GM19035 (cell line): ENCODE measurements at regions not wholly inside any gene's neighbourhood (a gene's known extent, or its start where the extent isn't known, plus 50 kb on each side); places are given as distances from the start of the nearest gene placed in this dataset.
"Not testable (repeated sequence)": the region's sequence is repeated elsewhere in the genome, so short reads cannot be mapped to it uniquely, and the experiment has no call there.

Experiments
- ATAC-seq: cut with Tn5 transposase; IDR thresholded peaks from one replicate; pipeline ENCODE4 v1.9.1; 2021; ENCODE audit not compliant: unreplicated experiment

DNA sequence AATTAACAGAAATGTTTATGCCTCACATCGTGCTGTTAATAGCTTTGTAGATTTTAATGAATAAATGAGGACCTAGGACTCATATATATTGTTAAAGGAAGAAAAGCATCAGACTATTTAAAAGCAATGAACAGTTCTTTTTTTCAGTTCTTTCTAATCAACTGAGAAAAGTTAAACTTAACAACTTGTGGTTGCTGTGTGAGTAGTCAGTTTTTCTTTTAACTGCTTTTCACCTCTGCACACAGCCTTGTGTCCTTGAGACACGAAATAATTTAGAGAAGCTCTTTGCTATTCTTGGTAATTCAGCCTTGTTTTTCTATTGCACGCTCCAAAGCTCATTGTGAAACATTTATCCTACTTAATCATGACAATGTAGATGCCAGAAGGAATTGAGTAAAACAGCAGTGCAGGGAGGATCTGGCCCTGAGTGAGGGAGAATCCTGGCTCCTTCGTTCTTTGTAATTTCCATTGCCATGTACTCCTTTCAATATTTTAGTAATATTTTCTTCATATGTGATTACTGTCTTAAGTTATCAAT is 499.0 kb downstream of the PYDC2 start:
- no peak for ATAC-seq

DNA sequence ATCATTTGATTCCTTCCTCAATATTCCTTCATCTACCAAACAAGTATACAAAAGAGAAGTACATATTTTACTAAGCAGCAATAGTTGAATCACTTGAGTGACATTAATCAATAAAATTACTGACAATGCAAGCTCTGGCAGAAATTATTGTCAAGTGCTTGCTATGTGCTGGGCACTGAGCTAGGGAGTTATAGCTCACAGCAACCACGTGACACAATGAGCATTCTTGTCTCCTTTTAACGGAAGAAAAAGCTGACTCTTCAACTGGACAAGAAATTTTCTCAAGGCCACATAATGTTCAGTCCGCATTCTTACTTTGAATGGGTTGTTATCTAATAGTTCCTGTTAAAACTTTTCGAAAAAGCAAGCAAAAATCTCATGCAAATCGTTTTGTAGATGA is 500.1 kb downstream of the PYDC2 start:
- ATAC-seq: no peak

DNA sequence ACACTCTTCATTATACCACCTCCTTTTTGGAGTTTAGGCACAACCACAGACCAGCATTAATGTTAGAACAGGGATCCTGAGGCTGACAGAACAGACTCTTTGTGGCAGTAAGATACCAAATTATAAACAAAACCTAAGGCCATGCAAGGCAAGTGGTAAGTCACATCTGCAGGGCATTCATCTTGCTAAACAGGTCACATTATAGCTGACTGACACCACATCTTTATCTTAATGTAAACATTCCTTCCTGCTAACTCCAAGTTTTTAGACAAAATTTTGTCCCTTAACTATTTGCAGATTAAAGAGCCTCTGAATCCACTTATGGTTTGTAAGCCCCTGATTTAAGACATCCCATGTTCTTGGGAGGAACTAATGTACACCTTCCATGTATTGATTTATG is 500.6 kb downstream of the PYDC2 start:
- ATAC-seq: no peak

DNA sequence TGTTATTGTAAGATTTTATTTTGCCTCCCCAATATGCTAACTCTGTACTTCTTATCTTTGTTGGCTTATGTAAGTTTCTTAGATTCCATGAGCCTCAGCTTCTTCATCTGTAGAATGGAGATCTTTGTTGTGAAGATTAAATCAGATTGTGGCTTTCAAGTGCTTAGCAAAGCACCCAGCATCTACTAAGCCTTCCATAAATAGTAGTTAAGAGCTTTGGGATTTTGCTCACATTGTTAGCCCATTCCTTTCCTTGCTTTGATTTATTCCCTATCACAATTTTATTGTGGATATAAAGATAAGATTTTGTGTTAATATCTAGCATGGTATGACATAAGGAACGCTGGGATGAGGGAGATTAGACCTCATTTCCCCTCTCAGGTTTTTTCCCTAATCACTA is 501.4 kb downstream of the PYDC2 start:
- ATAC-seq: no peak

DNA sequence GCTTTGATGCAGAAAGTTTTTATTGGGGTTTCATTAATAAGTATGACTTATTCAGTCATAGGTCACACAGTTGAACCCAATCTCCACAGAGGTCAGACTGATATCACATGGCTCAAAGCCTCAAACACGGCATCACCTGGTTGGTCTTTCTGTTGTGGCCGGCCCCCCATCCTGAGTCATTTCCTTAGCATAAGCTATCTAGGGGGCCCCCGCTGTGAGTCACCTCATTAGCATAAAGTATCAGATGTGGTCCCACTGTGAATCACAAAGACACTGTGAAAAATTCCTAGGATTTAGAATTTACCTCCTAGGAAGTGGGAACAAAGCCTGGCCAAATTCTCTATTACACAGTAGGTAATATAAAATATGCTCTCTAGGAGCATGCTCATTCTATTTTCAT is 502.2 kb downstream of the PYDC2 start:
- ATAC-seq: no peak

DNA sequence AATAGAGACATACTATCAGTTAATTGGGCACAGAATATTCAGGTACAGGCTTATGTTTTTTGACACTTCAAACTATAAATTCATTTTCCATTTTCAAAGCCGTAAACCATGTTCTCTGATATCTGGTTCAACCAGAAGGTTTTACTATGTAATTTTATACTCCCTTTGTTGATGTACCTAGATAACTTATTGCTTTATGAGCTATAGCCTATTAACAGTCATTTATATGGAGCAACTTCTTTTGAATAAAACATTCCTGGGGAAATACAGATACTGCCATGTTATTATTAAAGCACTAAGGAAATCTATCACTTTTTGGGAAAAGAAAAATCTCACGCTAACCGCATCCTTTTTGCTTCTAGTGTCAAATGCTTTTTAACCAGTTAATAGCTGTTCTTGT is 505.6 kb downstream of the PYDC2 start:
- no peak for ATAC-seq

DNA sequence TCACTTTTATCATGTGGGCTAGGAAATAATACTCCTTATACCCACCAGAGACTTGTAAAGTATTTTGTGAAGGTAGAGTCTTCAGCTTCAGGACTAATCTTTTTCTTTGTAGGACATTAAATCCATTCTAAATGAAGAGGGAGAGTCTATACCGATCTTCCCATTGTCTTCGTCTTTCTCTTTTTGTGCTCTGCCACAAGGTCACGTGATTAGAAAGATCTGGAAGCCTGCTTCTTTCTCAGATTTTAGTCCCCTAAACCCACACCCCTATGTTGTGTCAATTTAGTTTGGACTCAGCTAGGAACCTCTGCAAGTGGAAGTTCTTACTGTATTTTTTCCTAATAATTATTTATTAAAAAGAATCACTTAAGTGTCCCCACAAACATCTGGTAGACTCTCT is 507.3 kb downstream of the PYDC2 start:
- no peak for ATAC-seq

DNA sequence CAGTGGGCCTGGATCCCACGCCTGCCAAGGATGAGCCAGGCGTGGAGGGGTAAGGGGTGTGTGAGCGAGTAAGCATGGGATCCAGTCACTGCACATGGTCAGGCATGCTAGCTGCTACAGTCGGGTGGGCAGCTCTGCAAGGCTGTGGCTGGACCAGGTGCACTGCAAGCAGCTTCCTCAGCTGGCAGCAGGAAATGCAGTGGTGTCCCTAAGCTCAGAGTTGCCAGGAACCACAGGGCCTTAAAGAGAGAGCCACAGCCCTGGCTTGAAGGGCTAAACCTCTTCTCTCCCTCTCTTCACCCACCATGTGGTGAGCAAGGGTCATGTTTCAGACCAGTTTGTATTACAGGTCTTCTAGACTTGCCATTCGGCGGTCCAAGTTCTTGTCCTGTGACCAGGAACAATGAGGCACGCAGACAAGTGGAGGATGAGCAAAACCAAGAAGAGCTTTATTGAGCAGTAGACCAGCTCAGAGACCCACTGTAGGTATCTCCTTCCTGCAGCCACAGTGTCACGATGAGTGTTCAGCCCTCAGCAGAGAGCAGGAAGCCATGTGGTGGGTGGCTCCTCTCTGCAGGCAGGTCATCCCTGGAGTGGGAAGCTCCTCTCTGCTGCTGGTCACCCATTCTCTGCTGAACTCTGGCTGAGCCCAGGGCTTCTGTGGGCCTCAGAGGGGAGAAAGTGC is 511.9 kb downstream of the PYDC2 start:
- peak; percentile 55 for ATAC-seq

DNA sequence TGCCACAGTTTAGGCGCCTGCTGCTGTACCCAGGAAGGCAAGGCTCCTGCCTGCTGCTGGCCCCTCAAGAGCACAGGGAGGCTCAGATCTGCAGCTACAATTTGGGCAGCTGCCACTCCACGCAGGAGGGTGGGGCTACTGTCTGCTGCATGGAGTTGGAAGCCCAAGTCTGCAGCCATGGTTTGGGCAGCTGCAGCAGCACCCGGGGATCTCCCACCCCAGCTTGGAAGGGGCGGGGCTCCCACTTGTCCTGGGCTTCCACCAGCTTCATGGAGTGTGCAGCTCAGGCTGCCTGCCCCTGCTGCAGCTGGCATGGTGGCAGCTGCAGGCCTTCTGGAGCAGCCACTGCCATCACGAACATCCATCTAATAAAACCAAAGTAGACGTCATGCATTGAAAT is 512.9 kb downstream of the PYDC2 start:
- ATAC-seq: no peak

DNA sequence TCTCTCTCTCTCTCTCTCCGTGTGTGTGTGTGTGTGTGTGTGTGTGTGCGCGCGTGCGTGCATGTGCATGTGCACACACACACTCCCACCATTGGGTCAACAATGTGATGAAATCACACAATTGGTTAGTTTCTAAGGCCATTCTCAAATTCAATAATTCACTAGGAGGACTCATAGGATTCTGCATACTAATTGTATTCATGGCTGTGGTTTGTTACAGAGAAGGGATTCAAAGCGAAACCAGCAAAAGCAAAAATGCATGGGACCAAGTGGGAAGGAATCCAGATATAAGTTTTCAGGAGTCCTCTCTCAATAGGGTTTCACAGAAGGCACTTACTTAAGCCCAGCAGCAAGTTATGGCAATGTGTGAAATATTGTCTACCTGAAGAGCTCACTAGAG is 515.0 kb downstream of the PYDC2 start:
- ATAC-seq: no peak

DNA sequence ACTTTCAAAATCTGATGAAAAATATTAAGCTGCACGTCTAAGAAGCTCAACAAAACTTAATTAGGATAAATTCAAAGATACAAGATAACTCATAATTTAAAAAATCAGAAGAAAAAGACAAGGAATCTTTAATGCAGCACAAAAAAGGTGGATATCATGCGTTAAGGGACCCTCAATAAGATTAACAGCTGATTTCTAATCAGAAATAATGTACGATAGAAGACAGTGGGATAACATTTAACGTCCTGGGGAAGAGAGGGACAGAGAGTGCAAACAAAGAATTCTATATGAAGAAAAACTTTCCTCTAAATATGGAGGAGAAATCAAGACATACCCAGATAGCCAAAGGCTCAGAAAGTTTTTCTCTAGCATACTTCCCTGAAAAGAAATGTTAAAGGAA is 519.5 kb downstream of the PYDC2 start:
- ATAC-seq: no peak

DNA sequence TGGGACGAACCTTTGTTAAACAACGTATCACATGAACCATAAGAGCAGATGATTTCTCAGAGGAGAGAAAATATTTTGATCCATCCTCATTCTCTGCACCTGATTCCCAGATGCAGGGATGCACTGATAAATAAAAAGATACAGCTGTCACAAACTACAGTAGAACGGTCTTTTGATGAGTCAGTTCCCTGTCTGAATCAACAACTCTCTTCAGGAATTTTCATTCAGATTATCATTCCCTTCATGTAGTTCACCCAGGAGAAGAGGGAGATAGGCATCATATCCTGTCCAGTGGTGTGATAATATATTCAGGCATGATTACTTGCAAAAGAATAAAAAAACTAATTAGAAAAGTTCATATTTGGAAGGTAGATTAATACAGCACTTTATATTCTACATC is 521.5 kb downstream of the PYDC2 start:
- ATAC-seq: no peak

DNA sequence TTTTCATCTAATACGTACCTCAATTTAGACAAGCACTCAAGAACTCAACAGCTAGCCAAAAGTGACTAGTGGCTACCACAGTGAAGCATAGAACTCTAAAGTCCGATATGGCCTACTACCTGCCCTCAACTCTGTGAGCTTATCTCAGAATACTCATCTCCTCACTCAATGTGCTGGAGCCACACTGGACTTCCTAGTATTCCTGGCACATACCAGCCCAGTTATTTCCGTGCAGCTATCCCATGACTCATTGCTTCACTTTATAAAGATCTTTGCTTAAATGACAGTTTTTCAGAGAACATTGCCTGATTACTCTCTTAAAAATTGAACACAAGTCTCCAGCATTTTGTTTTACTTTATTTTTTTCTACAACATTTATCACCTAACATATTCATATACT is 524.7 kb downstream of the PYDC2 start:
- ATAC-seq: no peak

DNA sequence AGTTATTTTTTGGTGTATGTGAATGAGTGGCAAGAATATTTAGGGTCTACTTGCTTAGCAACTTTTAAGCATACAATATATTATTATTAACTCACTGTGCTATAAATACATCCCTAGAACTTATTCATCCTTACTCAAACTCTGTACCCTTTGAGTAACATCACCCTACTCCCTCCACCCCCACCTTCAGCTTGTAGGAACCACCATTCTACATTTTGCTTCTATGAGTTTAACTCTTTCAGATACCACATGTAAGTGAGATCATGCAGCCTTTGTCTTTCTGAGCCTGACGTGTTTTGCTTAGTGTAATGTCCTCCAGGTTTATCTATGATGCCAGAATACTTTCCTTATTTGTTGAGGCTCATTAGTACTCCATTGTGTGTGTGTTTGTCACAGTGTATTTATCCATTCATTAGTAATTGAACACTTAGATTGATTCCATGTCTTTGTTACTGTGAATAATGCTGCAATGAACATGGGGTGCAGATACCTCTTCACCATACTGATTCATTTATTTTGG is 526.9 kb downstream of the PYDC2 start:
- ATAC-seq: no peak

DNA sequence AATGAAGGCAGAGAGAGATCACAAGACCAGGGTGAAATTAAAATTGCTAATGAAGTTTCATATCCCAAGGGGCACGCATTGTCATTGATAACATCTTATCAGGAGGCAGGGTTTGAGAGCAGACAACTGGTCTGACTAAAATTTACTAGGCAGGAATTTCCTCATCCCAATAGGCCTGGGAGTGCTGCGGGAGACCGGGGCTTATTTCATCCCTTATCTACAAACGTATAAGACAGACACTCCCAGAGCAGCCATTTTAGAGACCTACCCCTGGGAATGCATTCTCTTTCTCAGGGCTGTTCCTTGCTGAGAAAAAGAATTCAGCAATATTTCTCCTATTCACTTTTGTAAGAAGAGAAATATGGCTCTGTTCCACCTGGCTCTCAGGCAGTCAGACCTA is 533.0 kb downstream of the PYDC2 start:
- not testable (repeated sequence) for ATAC-seq

DNA sequence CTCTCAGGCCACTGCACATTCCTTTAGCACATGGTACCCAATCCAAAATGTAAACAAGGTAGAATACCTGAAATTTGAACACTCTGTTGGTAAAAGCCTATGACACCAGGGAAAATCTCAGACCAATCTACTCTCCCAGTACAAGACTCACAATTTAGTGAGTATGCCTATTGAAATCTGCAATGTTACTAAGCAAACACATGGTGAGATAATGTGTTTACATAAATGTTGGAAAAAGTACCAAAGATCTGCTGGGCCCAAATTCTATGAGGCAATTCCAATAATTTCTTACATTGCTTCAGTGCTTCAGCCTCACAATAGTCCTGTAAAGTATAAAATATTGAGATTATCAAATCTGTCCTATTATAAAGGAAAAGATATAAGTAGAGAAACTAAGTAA is 536.1 kb downstream of the PYDC2 start:
- ATAC-seq: no peak

DNA sequence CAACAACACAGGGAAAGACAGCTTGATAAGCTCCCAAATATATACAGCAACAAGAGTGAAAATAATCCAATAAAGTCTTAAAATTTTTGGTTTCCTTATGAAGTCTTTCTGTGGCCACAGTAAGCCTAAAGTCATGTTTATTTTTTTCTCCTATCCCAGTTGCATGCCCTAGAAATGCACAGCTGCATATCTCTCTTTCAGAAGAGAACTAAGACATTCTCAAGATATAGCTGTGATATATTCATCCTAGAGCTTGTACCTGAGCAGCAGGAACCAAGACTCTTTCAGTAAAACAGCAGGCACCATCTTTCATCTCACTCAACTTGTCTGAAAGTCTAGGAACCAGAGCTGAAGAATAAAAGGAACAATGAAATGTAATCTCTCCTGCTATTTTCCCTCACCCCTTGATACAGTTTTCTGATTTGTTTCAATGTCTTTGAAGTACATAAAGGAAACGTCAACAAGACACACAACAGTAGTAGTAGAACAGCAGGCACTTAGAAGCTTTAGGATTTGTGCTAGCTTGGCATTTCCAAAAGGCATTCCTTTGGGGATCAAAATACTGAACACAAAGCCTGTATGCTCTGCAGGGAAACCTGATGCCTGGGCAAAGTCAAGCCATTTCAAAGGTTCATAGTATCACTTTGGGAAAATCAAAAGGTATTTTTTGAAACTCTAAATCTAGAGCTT is 536.8 kb downstream of the PYDC2 start:
- ATAC-seq: no peak

DNA sequence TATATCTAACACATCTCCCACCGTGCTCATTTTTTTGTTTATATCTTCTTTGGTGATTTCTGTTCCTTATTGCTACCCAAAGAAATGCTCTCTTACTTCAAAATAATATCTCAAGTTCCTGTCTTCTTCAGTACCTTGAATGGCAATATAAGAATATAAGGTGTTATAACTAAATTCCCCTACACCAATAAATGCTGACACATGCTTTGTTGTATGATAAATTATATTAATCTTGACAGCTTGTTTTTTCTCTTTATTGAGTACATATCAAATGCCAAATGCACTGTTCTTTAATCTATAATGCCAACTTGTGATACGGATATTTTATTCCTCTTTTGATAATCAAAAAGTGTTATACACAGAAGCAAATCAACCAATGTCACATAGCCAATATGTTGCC is 540.3 kb downstream of the PYDC2 start:
- no peak for ATAC-seq

DNA sequence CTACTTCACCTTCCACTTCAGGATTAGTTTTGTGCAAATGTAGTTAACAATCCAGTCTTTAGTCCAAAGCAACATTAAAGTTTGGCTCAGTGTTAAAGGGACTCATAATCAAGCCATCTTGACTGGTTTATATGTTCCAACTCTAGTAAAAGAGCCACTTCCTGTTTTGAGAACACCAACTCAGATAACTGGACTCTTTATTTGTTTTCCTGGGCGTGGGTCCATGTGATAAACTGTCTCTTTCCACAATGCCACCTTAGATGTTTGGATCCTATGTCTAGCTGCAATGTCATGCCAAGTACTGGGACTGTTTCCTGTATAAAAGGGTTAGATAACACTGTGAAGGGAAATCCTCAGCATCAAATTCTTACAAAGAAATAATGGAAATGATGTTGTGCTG is 545.0 kb downstream of the PYDC2 start:
- no peak for ATAC-seq

DNA sequence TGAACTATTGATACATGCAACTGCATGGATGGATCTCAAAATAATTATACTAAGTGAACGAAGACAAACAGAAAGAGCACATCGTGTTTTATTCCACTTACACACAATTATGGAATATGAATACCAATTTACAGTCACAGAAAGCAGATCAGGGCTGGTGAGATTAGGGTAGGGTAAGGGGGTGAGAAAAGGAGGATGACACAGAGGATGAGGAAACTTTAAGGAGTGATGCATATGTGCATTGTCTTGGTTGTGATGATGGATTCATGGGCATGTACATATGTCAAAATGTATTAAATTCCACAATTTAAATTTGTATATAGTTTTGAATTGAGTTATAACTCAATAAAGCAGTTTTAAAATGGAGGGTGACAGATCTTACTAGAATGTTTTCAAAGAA is 548.9 kb downstream of the PYDC2 start:
- ATAC-seq: no peak

DNA sequence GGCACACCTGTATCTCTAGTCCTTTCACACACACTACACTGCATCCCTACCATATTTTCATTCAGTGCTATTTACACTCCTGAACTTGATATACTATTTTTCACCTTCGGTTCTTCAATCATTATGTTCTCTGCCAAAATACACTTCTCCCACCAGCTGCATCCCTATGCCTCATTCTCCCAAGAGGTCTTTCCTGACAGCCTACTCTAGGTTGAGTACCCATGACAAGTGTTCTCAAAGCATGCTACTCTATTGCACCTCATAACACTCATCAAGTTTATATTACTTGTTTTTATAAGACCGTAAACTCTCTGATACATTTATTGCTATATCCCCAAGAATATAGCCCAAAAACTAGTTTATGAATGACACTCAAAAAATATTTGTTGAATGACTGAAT is 549.5 kb downstream of the PYDC2 start:
- ATAC-seq: no peak

DNA sequence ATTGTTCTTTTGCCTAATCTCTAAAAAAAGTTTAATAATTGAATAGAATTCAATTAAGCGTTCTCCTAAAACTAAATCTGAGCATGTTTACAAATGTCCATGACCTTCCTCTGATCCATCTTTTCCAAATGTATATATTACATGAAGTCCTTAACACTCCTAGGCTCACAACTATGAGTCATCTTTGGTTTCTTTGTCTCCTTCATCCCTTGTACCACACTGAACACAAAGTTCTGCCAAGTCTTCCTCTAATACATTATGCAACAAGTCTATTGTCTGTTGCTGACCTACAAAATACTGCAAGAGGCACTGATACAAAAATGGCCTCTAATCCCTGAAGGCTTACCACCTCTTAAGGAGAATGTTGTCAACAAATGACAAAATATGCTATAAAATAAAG is 550.2 kb downstream of the PYDC2 start:
- no peak for ATAC-seq

DNA sequence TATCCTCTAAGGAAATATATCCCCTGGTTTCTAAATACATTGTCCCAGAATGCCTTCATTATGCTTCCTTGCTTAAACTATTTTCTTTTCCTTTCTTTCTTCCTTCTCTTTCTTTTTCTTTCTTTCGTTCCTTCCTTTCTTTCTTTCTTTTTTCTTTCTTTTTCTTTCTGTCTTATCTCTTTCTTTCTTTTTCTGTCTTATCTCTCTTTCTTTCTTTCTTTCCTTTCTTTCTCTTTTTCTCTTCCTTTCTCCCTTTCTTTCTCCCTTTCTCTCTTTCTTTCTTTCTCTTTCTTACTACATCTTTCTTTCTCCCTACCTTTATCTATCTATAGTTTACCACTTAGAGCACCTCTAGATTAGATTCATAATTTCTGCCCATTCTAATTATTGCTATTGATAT is 552.1 kb downstream of the PYDC2 start:
- ATAC-seq: no peak
